ENCODE measurements at regions not wholly inside any gene's neighbourhood (a gene's known extent, or its start where the extent isn't known, plus 50 kb on each side); places are given as distances from the start of the nearest gene placed in this dataset.

DNA sequence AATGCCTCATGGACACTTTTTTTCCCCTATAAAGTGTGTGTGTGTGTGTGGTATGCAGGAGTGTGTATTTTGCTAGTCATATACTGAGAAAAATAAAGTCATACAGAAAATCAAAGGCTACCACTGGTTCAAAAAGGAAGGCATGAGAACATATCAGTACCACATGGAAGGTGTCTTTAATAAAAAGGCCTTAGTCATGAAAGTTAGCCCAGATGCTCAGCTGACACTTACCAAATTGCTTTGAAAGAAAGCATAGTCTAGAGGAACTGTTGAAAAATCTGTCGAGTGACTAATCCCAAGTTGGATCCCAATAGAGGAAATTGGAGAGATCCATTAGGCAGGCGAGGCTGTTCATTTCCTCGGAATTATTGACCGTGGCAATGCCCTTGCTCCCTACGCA is 432.9 kb upstream of the CFAP20DC start:
- TF ChIP-seq FOXP2 (optimal IDR thresholded peaks at IDR 0.05; ENCODE audit: control extremely low read depth, extremely low read length, insufficient read depth) (no peak), POLR2AphosphoS5 (IDR thresholded peaks at IDR 0.05; ENCODE audit: borderline replicate concordance, low read depth, low read length) (no peak), EZH2 (IDR thresholded peaks at IDR 0.05) (no peak)
- H3K36me3 ChIP-seq (ENCODE audit: insufficient read depth, low read length): no peaks in the 10 kb centered on the region
- H3K27ac ChIP-seq: no peak overlapping the region
- H3K4me3 ChIP-seq: no peak overlapping the region
- DNase-seq (ENCODE audit: low read depth, low spot score): no peak
- H3K9me3 ChIP-seq (ENCODE audit: low read depth, low read length): no peaks in the 10 kb centered on the region
- H3K9ac ChIP-seq (ENCODE audit: insufficient read length): no peak overlapping the region

DNA sequence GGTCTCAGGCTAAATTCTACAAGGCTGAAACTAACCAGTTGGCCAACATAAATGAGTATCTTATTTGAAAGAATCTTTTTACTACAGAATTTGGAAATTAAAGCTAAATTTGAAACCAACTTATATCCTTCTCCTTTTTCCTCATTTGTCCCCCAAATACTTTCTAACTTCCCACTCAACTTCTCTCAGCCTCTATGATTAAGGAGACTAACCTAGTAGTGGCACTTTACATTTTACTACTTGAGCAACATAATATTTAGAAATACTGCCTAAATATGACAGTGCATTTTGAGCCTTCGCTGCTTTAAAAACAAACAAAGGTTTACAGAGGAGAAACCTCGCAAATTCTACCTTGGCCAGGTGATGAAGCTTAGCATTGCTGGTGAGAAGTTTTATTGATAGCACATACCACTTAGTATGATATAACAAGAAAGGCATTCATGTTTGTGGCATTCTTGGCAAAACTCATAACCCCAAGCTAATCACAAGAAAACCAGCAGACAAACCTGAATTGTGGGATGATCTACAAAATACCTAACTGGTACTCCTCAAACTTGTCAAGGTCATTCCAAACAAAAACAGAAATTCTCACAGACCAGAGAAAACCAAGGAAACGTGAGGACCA is 432.1 kb upstream of the CFAP20DC start:
- H3K36me3 ChIP-seq (ENCODE audit: insufficient read depth, low read length): no peaks in the 10 kb centered on the region
- TF ChIP-seq POLR2AphosphoS5 (IDR thresholded peaks at IDR 0.05; ENCODE audit: borderline replicate concordance, low read depth, low read length) (no peak), EZH2 (IDR thresholded peaks at IDR 0.05) (no peak), FOXP2 (optimal IDR thresholded peaks at IDR 0.05; ENCODE audit: control extremely low read depth, extremely low read length, insufficient read depth) (no peak)
- H3K27ac ChIP-seq: no peak overlapping the region
- no peak overlapping the region for H3K4me3 ChIP-seq
- DNase-seq (ENCODE audit: low read depth, low spot score): no peak
- no peaks in the 10 kb centered on the region for H3K9me3 ChIP-seq (ENCODE audit: low read depth, low read length)
- H3K9ac ChIP-seq (ENCODE audit: insufficient read length): no peak overlapping the region

DNA sequence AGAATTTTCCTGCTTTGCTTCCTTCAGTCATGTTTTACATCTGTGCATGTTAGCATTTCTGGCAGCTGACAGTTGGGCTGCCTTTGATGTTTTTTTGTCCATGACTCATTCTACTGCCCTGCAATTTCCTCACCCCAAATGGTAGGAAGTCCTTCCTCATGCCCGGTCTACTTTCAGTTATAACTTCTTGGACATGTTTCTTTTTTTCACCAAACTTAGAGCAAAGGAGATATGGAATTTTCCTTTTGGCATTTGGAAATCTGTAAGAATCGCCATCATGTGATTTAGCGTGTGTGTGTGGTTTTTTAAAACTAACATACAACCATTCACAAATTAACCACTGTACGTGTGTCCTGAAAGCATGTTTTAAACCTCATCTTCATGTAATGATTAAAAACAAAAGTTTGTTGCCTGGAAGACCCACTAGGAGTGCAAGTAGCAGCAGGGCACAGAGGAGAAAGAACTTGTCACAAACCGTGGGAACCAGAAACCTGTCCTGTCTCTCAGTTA is 430.7 kb upstream of the CFAP20DC start:
- Histone ChIP-seq H3K9ac (ENCODE audit: insufficient read length) (no peak overlapping the region), H3K4me3 (no peak overlapping the region), H3K9me3 (ENCODE audit: low read depth, low read length) (no peaks in the 10 kb centered on the region), H3K36me3 (ENCODE audit: insufficient read depth, low read length) (no peaks in the 10 kb centered on the region), H3K27ac (no peak overlapping the region)
- DNase-seq (ENCODE audit: low read depth, low spot score): no peak
- no peak for TF ChIP-seq EZH2 (IDR thresholded peaks at IDR 0.05)
- TF ChIP-seq POLR2AphosphoS5 (IDR thresholded peaks at IDR 0.05; ENCODE audit: borderline replicate concordance, low read depth, low read length): no peak
- no peak for TF ChIP-seq FOXP2 (optimal IDR thresholded peaks at IDR 0.05; ENCODE audit: control extremely low read depth, extremely low read length, insufficient read depth)

DNA sequence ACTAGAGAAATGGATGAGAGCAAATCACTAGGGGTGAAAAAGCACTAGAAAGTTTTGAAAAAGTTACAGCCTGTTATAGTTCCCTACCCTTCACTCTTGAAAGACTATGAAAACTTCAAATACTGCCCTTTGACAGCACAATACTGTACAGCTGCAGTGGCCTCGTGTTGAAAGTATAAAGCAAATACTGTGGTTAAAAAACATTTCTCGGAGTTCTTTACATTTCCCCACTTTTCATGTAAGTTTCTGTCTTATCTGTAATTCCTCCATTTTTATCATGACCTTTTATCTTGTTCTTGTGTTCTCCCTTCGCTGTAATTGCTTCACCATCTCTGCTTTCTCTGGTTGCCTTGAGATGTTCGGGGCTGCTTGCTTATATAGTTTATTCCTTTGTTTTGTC is 423.8 kb upstream of the CFAP20DC start:
- Histone ChIP-seq H3K9me3 (ENCODE audit: low read depth, low read length) (no peaks in the 10 kb centered on the region), H3K9ac (ENCODE audit: insufficient read length) (no peak overlapping the region), H3K27ac (no peak overlapping the region), H3K4me3 (no peak overlapping the region), H3K36me3 (ENCODE audit: insufficient read depth, low read length) (no peaks in the 10 kb centered on the region)
- TF ChIP-seq POLR2AphosphoS5 (IDR thresholded peaks at IDR 0.05; ENCODE audit: borderline replicate concordance, low read depth, low read length) (no peak), EZH2 (IDR thresholded peaks at IDR 0.05) (no peak), FOXP2 (optimal IDR thresholded peaks at IDR 0.05; ENCODE audit: control extremely low read depth, extremely low read length, insufficient read depth) (no peak)
- DNase-seq (ENCODE audit: low read depth, low spot score): no peak

DNA sequence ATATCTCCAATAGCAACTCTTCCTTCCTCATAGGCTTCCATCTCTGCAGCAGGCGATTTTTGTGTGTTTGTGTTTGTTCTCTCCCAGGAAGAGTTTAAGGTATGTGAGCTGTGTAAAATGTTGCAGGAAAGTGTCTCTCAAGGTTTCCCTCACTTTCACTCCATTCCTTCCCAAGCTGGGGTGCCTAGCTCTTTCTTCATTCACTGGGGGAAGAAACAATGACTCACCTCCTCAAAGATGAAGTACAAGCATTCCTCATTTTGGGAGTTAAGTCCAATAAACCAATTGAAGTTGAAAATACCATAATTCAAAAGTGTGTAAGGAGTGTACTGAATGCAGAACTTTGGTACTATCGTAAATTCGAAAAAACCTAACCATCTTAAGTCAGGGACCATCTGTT is 422.7 kb upstream of the CFAP20DC start:
- Histone ChIP-seq H3K27ac (no peak overlapping the region), H3K36me3 (ENCODE audit: insufficient read depth, low read length) (no peaks in the 10 kb centered on the region), H3K4me3 (no peak overlapping the region), H3K9me3 (ENCODE audit: low read depth, low read length) (no peaks in the 10 kb centered on the region), H3K9ac (ENCODE audit: insufficient read length) (no peak overlapping the region)
- no peak for DNase-seq (ENCODE audit: low read depth, low spot score)
- TF ChIP-seq FOXP2 (optimal IDR thresholded peaks at IDR 0.05; ENCODE audit: control extremely low read depth, extremely low read length, insufficient read depth) (no peak), POLR2AphosphoS5 (IDR thresholded peaks at IDR 0.05; ENCODE audit: borderline replicate concordance, low read depth, low read length) (no peak), EZH2 (IDR thresholded peaks at IDR 0.05) (no peak)

DNA sequence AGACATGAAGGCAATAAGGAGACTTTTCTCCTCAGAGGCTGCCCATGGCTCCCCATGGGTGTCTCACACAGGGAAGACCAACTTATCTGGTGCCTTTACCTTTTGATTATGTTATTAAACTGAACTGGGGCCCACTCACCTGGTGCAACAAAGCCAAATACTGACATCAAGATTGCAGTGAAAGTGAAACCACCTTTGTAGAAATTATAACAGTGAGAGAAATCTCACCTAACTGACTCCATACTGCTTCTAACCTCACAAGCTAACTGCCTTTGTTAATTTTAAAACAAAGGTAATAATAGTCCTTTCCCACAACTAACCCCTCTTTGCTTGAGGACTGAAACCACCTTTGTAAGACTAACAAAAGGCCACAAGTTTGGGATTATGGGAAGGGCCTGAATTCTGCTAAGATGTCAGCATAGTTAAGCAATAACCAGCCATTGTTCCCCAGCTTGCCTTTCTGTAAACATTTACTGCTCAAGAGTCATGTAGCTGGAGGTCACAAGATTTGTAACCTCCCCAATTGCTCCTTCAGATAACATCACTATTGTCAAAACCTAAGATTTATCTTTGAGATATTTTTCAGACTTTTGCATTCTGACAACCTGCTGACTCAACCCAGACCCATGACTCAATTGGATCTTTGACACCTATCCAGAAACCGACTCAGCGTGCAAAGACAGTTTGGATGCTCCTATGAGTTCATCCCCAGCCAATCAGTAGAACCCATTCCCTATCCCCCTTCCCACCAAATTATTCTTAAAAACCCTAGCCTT is 420.3 kb upstream of the CFAP20DC start:
- Histone ChIP-seq H3K36me3 (ENCODE audit: insufficient read depth, low read length) (no peaks in the 10 kb centered on the region), H3K9ac (ENCODE audit: insufficient read length) (no peak overlapping the region), H3K9me3 (ENCODE audit: low read depth, low read length) (no peaks in the 10 kb centered on the region), H3K4me3 (no peak overlapping the region), H3K27ac (no peak overlapping the region)
- TF ChIP-seq EZH2 (IDR thresholded peaks at IDR 0.05): no peak
- TF ChIP-seq POLR2AphosphoS5 (IDR thresholded peaks at IDR 0.05; ENCODE audit: borderline replicate concordance, low read depth, low read length): no peak
- TF ChIP-seq FOXP2 (optimal IDR thresholded peaks at IDR 0.05; ENCODE audit: control extremely low read depth, extremely low read length, insufficient read depth): no peak
- no peak for DNase-seq (ENCODE audit: low read depth, low spot score)

DNA sequence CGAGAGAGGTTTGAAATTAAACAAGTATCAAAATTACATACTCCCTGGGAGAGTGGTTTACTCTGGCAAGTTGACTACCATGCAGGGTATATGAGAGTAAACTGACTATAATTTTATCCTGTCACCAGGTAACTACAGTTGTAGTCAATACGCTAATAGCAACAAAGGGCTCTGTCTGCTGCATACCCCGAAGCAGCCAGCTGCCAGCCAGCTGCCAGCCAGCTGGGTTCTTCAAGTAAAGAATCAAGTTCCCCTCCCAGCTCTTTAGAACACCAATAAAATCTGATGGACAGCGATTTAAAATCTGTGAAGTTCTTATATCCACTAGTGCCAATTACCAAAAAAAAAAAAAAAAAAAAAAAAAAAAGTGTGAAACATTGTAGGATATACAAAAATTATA is 417.7 kb upstream of the CFAP20DC start:
- Histone ChIP-seq H3K4me3 (no peak overlapping the region), H3K9ac (ENCODE audit: insufficient read length) (no peak overlapping the region), H3K27ac (no peak overlapping the region), H3K36me3 (ENCODE audit: insufficient read depth, low read length) (no peaks in the 10 kb centered on the region), H3K9me3 (ENCODE audit: low read depth, low read length) (no peaks in the 10 kb centered on the region)
- TF ChIP-seq EZH2 (IDR thresholded peaks at IDR 0.05): no peak
- no peak for TF ChIP-seq FOXP2 (optimal IDR thresholded peaks at IDR 0.05; ENCODE audit: control extremely low read depth, extremely low read length, insufficient read depth)
- TF ChIP-seq POLR2AphosphoS5 (IDR thresholded peaks at IDR 0.05; ENCODE audit: borderline replicate concordance, low read depth, low read length): no peak
- no peak for DNase-seq (ENCODE audit: low read depth, low spot score)

DNA sequence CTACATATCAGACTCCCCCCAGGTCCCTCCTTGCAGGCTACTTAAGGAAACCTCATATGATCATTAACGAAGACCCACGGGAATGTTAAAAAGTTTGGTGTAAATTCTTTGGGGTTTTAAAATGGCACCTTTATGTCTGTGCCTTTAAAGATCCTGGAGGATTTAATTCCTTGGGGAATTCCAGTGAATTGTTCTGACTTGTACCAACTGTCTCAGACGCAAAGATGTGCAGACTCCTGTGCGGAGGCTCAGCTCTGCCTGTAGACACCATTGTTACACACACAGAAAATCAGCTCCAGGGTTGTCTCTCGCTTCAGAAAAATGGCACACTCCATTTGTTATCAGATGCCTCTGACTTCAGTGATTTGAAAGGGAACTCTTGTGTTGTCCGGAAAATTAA is 414.4 kb upstream of the CFAP20DC start:
- DNase-seq (ENCODE audit: low read depth, low spot score): no peak

More for the DNA sequence above, 414.4 kb upstream of the CFAP20DC start:
- Histone ChIP-seq H3K27ac (no peak overlapping the region), H3K9ac (ENCODE audit: insufficient read length) (no peak overlapping the region), H3K4me3 (no peak overlapping the region), H3K36me3 (ENCODE audit: insufficient read depth, low read length) (no peaks in the 10 kb centered on the region), H3K9me3 (ENCODE audit: low read depth, low read length) (no peaks in the 10 kb centered on the region)
- TF ChIP-seq POLR2AphosphoS5 (IDR thresholded peaks at IDR 0.05; ENCODE audit: borderline replicate concordance, low read depth, low read length) (no peak), FOXP2 (optimal IDR thresholded peaks at IDR 0.05; ENCODE audit: control extremely low read depth, extremely low read length, insufficient read depth) (no peak), EZH2 (IDR thresholded peaks at IDR 0.05) (no peak)
